Fibroblast of skin of scalp (primary cell): ENCODE measurements at regions not wholly inside any gene's neighbourhood (a gene's known extent, or its start where the extent isn't known, plus 50 kb on each side); places are given as distances from the start of the nearest gene placed in this dataset.
"Not testable (repeated sequence)": the region's sequence is repeated elsewhere in the genome, so short reads cannot be mapped to it uniquely, and the experiment has no call there.

Experiments used
- DNase-seq: peaks from one replicate; pipeline ENCODE4 v3.0.0-alpha.2; 2013

DNA sequence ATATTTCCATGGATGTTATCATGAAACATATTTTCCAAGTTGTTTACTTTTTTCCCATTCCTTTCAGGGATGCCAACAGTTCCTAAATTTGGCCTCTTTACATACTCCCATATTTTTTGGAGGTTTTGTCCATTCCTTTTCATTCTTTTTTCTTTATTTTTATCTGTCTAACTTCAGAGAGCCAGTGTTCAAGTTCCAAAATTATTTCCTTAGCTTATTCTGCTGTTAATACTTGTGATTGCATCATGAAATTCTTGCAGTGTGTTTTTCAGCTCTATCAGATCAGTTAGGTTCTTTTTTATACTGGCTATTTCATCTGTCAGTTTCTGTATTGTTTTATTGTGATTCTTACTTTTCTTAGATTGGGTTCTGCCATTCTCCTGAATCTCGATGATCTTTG lies 89.9 kb upstream of the TCF21 start:
- no peak for DNase-seq

DNA sequence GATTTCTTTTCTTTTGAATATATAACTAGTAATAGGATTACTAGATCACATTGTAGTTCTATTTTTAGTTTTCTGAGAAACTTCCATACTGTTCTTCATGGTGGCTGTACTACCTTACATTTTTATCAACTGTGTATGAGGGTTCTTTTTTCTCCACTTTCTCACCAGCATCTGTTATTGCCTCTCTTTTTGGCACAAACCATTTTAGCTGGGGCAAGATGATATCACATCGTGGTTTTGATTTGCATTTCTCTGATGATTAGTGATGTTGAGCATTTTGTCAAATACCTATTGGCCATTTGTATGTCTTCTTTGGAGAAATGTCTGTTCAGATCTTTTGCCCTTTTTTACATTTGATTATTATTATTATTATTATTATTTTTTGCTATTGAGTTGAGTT lies 86.1 kb upstream of the TCF21 start:
- DNase-seq, result peak; percentile 34

DNA sequence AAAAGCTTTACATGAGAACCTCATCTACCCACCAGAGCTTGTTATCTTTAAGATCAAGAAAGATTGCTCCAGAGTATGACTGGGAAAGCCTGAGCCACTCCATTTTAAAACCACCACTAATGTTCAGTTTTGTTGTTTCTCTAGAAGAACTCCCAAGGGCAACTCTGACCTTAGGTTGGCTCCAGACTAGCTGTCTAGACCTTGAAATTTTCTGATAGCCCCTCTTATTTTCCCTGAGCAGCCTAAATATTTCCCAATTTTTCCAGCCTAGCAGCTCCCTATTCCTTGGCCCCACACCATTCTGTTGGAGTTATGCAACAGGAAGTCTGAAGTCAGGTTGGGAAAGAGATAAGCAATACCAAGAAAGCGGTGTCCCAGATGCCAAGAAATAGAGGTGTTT lies 84.6 kb upstream of the TCF21 start:
- peak; percentile 12 for DNase-seq

DNA sequence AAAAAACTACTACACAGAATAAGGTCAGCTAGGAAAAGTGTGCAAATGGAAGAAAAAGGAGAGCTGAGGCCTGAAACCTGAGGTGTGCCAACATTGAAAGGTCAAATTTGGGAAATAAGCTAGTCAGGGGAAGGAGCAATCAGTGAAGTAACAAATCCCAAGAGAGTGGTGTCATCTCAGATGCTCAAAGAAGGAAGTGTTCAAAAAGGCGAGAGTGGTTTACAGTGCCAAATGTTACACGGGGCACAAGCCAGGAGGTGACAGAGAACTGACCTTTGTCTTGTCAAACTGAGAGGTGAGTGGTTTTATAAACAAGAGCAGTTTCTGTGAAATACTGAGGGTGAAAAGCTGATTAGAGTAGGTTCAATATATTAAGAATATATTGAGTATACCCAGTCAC lies 83.0 kb upstream of the TCF21 start:
- no peak for DNase-seq

DNA sequence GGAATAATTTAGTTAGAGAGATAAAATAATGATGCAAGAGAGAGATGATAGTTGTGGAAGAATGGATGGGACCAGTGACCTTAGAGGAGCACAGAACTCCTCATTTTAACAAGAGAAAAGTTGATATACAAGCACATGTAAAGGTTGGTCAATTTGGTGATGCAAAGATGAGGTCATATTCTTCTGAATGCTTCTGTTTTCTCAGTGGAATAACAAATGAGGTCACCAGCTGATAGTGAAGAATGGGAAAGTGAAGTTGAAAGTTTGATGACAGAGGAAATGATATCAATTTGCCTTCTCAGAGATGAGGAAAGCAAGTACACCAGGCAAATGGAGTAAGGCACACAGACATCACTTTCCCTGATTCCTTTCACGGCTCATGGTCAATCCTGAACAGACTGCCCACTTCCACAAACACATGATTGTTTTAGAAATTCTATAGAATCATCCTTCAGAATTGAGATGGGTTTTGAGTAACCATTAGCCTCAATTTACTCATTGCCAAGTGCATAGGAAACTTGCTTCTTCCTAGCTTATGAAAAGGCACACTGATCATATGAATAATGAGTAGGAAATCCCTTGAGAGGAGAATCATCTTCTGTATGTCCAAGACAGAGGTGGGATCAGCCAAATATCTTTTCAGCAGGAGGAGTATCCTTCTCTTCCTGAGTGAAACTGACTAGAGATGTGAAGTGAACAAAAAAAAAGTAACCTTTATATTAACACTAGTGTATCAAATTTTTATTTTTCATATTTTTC lies 82.4 kb upstream of the TCF21 start:
- peak; percentile 24 for DNase-seq

DNA sequence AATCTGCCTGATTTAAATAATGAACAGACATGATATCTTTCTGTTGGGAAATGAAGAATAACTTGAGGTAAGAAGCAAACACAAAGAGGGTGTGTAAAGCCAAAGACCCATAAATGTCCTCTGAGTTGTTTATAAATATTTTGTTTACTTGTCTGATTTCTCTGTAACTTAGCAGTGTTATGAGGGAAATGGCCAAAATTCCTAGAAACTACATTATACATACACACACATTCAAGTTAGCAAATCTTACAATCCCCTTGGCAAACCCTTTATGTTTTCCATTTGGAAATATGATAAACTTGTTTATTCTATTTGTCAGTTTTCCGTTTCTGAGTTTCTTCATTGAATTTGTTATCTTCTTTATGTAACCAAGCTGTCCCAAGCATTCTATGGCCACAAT lies 81.4 kb upstream of the TCF21 start:
- no peak for DNase-seq

DNA sequence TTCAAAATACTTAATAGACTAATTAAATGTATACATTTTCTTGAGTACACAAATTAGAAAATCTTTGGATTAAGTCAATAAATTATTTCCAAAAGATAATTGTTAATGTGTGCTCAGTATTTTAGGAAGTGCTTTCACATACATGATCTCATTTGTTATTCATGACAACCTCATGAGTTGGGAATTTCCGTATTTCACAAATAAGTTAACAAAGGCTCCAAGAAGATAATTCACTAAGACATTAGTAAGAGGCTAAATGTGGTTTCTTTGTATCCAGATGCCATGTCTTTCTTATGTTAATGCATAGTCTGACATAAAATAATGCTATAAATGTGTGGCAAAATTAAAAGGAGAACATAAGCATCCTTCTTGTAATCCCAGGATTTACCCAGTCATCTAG lies 79.5 kb upstream of the TCF21 start:
- DNase-seq, result peak; percentile 47

DNA sequence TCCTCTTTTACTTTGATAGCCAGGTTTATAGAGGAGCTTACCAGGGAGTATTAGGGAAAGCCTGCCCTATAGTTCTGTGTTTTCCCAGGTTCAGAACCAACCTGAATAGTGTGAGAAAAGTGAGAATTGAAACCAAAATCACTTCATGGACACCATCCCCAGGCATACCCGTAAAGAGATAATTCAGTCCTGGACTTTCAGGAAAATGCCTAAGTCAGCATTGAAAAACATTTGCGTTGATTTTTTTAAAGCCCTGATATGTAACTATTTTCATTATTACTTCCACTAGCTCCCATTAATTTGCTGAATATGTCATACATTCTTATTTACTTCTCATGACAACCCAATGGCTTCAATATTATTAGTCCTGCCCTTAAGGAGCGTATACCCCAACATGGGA lies 77.4 kb upstream of the TCF21 start:
- no peak for DNase-seq

DNA sequence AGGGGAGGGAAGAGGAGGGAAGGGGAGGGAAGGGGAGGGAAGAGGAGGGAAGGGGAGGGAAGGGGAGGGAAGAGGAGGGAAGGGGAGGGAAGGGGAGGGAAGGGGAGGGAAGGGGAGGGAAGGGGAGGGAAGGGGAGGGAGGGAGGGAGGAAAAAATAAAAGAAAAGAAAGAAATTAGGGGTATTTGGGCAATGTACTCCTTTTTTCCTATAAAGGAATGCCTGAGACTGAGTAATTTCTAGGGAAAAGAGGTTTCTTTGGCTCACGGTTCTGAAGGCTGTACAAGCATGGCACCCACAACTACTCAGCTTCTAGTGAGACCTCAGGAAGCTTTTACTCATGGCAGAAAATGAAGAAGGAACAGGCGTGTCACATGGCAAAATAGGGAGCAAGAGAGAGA lies 76.5 kb upstream of the TCF21 start:
- not testable (repeated sequence) for DNase-seq

DNA sequence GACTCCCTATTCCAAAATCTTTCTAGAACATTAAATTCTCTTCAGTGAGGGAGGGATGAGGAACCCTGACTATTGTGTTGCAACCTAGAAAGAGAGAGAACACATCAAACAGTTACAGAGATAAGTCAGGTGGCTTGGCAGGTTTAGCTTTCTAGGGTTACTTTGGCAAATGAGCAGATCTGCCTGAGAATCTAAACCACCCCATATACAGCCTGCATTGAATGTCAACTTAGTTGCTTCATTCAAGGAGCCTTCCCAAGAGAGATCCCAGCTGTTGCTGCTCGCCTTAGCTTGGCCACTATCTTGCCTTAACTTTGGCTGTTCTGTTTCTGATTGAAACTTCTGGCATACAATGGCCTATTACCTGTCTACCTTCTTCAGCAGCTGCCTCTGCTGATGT lies 74.7 kb upstream of the TCF21 start:
- DNase-seq, result no peak

DNA sequence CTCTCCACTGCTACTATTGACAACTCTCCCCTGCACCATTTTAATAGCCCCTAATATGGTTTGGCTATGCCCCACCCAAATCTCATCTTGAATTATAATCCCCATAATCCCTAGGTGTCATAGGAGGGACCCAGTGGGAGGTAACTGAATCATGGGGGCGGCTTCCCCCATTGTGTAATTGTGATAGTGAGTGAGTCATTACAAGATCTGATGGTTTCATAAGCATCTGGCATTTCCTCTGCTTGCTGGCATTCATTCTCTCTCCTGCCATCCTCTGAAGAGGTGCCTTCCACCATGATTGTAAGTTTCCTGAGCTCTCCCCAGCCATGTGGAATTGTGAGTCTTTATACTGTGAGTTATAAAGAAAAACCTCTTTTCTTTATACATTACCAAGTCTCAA lies 74.1 kb upstream of the TCF21 start:
- DNase-seq, result peak; percentile 49

DNA sequence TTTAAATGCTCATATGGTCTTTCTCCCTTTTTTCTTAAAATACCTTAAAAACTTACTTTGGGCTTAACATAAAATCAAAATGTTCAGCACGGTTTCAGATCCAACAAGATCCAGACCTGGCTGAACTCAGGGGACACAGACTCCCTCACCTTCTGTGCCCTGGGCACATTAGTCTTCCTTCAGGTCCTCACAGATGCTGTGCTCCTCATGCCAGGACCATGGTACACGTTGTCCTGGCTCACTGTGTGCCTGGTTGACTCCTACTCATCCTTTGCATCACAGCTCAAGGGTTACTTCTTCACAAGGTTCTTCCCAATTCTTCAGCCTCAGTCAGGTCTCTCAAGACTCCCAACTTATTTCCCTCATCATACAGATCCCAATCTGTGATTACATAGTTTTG lies 73.6 kb upstream of the TCF21 start:
- DNase-seq, result no peak

DNA sequence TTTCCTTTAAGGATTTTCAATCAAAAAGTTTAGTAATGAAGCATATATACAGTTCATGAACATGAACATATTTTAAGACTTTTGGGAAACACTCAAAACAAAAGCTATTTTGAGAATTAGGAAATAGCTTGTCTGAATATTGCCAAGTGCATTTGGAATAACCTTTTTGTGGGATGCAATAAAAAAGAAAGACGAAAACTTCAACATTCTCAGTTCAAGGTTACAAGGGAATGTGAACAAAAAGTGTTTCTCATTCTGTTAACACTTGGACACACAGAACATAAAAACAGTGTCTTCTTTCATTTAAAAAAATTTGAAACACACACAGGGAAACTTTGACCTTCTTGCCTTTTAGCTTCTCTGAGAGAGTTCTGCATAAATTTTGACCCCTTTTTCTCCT lies 72.7 kb upstream of the TCF21 start:
- DNase-seq, result no peak

DNA sequence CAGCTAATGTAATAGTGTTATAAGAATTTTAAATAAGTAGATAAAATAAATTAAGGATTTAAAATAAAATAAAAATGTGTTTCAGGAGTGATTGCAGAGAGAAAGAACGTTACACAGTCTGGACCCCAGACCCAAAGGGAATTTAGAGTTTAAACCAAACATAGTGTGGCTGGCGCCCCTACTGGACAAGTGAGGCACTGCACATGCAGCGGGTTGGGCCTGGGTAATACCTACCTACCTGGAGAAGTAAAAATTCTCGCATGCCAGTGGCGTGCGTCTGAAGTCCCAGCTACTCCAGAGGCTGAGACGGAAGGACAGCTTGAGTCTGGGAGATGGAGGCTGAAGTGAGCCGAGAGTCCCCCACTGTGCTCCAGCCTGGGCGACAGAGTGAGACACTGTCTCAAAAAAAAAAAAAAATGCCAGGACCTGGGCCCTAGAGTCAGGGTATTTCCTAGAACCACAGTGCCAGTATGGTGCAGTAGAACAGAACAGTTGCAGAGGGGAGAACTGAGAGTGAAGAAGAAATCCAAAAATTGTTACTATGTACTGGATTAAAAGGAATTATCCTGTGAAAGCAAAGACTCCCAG lies 71.4 kb upstream of the TCF21 start:
- DNase-seq, result no peak

DNA sequence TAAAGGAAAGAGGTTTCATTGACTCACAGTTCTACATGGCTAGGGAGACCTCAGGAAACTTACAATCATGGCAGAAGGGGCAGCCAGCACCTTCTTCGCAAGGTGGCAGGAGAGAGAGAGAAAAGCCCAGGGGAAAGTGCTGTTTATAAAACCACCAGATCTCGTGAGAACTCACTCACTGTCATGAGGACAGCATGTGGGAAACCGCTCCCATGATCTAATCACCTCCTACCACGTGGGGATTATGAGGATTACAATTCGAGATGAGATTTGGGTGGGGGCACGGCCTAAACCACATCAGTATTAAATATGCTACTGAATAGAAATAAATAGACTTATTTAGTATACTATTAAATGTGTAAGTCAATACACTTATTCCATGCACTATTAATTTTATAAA lies 70.6 kb upstream of the TCF21 start:
- no peak for DNase-seq

DNA sequence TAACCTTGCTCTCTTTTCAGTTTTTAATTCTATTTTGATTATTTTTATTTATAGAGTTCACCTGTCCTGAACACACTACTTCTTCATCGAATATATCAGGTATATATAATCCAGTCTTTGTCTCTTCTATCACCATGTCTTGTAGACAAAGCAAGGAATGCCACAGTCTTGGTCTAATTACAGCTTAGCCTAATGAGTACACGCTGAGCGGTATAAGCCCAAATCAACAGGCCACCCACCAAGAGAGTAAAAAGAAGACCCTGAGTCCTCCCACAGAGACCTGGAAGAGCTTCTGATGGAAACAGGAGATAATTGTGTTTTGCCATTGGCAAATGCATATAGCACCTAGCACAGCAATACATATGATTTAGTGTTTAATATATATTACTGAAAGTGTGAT lies 68.7 kb upstream of the TCF21 start:
- no peak for DNase-seq

DNA sequence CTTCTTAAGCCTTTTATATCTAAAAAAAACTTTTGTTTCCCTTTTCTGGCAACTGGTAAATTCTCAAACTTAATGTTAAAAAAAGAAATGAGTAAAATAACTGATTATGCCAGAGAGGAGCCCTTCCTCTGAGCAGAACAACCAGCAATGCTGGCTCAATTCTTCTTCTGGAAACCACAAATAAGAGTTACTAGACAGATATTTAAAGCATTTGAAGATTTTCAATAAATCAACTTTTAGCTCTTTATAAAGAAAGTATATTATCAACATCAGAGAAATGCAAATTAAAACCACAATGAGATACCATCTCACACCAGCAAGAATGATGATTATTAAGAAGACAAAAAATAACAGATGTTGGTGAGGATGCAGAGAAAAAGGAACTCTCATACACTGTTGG lies 61.1 kb upstream of the TCF21 start:
- DNase-seq, result peak; percentile 31

DNA sequence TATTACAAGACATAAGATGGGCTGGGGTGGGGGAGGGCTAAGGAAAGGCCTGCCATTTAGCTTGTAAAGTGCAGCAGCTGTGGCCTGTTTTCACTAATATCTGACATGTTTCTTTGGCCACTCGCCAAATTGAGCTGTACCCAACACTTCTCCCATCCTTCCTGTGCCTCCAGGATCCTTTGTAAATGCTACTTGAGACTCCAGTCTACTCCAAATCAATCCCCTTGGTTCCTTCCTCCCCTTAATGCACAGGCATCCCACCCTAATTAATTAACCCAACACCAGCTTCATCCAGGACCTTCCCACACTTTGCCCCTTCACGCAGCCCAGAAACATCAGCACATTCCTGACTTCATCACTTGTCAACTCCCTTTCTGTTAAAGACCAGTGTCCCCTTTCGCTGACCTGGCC lies 55.0 kb upstream of the TCF21 start:
- no peak for DNase-seq

DNA sequence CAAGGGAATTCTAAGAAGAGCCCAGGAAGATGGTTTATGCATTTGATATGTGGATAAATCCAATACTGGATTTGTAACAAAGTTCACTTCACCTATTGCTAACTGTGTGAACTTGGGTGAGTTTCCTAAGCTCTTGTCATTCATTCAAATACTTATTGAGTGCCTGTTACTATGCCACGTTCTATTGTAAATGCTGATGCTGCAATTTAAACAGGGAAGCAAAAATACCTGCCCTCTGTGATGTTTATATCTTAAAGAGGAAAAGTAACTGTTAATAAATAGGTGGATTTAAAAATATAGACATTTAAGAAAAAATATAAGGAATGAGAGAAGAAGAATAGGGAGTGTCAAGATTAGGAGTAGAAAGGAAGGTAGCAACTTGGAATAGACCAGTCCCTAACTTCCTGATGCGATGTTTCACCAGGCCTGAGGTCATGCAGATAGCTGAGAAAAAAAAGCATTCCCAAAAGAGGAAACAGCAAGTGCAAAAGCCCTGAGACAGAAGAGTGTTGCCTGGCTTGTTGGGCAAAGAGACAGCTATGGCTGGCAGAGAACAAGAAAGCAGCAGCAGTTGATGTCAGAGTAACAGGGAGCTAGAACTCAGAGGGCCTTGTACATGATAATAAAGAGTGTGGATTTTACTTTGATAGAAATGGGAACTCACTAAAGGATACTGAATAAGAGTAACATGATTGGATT lies 54.3 kb upstream of the TCF21 start:
- DNase-seq, result no peak

DNA sequence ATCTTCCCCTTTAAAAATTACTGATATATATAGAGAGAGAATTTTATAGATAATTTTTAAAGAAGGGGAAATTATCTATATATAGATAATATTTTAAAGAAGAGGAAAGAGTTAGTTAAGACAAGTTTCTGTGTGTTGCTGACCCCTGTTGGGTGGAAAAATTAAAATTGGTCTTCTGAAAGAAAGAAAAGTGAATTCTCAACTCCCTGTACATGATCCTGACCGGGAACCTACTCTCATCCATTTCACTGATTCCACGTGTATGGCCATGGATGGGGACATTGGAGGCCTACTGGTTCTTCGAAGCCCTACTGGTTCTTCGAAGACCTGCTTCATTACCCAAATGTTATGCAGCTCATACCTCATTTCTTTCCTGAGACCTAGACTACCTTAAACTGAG lies 53.0 kb upstream of the TCF21 start:
- DNase-seq, result no peak

DNA sequence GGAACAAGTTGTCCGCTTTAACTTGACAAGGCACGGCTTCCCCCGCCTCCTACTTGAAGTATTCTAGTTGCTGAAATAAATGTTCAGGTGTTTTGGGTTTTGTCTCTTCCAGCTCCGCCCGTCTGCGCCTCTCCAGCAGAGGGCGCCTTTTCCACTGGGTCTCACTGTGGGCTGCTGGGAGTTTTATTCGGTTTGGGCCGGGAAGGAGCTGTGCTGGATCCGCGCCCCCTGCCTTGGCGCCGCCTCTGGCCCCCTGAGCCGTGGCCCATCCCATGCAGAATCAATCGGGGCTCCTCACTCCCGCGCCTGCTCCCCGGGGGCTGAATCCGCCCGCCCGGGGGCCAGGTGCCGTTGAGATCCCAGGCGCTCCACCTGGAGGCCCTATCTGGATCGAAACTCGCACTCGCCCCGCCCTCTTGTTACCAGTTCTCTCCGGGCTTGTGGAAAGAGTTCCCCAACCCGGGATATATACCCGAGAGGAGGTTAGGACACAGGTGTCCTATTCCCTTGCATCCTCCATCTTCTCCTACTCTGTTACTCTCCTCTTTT lies 51.0 kb upstream of the TCF21 start:
- DNase-seq, result peak; percentile 37
